LHCN-M2 (cell line): ENCODE measurements at regions not wholly inside any gene's neighbourhood (a gene's known extent, or its start where the extent isn't known, plus 50 kb on each side); places are given as distances from the start of the nearest gene placed in this dataset.
A peak's percentile ranks its signal among the peaks of the same experiment; 100 is the strongest.
"Not testable (repeated sequence)": the region's sequence is repeated elsewhere in the genome, so short reads cannot be mapped to it uniquely, and the experiment has no call there.

Source experiments
- DNase-seq: peaks from one replicate; pipeline ENCODE4 v3.0.0-alpha.2; 2012; ENCODE audit warnings: low read depth

DNA sequence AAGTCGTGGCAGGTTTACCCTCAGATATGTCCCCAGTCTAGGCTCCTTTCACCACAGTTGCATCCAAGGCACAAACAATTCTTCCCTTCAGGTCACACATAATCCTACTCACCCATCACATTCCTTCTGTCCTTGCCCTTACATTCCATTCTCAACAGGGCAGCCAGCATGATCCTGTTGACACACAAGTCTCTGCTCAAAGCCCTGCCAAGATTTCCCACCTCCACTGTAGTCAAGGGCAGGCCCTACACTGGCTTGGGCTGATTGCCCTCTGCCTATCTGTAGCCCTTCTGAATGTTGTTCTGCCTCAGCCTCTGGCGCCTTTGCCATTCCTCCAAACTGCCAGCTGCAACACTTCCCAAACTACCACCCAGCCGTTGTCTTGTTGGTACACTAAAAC is 187.9 kb upstream of the AKR1E2 start:
- DNase-seq, result no peak

DNA sequence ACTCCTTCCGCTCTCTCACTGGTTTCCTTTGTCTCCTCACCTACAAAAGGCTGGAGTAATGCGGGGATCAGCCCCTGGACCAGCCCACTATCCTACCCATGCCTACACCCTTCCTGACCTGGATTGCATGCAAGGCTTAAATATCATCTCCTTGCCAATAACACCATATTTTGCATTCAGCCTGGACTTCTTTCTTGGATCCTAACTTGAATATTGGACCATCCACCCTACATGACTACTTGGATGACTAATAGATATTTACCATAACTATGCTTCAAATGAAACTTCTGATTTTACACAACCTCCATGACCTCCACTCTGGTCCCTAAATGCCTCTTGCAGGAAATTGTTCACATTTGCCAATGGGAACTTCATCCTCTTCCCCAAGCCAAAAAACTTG is 188.3 kb upstream of the AKR1E2 start:
- no peak for DNase-seq

DNA sequence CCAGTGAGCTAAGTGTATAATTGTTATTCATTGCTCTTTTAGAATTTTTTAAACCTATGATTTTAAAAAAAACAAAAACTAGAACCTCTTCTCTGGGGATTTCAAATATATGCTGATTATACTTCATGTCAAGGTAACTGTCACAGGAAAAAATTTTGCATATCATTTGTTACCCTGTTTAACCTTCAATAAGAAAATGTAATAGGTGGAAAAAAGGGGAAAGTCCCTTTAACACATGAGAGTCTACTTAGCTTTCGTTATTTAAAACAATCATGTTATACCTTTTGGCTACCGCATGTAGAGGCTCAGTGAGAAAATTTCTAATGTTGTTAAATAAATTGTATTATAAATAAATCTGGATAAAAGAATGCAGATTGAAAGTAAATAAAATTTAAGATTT is 190.1 kb upstream of the AKR1E2 start:
- DNase-seq, result no peak

DNA sequence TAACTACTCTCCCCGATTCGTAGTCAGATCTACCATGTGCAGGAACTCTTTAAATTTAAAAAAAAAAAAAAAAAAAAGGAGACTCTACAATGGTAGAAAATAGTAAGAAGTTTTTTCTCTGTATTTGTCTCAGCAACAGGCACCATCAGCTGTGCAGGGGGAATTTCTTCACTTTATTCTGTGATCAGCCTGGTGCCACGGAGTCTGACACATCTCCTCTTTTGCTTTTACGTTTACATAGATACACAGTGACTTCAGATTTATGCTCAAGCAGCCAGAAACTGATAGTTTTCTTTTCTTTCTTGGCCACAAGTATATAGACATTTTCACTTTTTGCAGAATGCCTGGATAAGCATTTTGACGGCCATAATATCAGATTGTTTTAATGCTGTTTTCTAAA is 190.6 kb upstream of the AKR1E2 start:
- no peak for DNase-seq

DNA sequence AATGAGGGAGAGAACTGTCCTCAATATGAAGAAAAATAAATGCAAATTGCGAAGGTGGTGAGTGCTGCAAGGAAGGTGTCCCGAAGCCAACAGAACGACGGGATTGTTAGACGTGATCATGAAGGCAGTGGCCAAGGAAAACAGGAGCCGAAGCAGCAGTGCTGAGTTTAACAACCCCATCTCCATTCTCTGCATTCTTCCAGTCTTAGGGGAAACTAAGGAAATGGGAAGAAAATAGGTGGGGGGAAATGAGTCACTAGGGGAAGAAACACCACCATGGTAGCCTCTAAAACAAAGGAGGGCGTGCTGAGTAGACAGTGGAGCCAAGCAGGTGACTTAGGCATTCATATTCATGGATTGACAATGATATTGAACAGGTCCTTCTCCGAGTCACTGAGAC is 192.2 kb upstream of the AKR1E2 start:
- no peak for DNase-seq

DNA sequence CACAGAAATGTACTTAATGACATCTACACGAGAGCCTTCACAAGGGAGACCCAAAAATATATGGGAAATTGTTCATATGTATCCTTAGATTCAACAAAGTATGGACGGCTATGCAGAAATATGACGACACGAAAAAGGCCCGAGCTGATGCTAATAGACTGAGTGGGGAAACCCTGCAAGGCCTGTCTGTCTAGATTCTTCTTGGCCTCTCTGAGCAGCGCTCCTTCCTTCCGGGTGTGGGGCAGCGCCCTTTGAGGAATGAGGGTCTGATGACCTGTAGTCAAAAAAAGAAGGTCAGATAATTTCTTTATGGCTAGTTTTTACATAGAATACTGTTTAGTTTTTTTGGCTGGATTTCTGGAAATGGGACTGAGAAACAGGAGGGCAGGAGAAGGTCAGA is 192.8 kb upstream of the AKR1E2 start:
- DNase-seq, result no peak

DNA sequence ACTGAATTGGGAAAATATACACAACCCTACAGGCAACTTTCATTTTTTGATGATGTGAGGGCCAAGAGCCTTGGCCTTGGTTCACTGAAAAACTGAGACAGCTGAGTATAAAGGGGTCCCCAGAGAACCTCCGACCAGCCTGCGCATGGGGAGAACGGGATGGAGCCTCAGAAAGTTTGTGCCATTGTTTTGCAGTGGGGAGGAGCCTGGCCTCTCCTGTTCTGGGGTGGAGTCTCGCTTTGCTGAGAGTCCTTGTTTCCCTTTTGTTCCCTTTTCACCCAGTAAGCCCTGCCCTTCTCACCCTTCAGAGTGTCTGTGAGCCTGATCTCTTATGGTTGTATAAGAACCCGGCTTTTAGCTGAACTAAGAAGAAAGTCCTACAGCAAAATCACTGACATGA is 193.2 kb upstream of the AKR1E2 start:
- no peak for DNase-seq

DNA sequence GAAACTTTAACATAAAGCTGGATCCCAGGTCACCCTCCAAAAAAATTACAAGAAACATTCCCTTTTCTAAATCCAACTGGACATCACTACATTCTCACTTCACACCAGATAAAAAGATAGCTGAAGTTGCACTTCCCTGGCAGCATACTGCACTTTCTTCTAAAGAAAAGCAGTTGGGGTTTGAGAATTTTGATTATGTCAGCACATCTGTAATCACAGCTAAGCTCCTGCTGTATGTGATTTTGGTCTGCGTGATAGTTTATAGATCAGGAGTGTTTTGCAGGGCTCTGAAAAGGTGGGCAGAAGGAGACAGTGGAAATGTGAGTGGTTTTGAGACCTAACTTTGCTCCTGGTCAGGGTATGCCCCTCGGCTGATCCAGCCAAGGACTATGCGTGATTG is 199.1 kb upstream of the AKR1E2 start:
- no peak for DNase-seq

DNA sequence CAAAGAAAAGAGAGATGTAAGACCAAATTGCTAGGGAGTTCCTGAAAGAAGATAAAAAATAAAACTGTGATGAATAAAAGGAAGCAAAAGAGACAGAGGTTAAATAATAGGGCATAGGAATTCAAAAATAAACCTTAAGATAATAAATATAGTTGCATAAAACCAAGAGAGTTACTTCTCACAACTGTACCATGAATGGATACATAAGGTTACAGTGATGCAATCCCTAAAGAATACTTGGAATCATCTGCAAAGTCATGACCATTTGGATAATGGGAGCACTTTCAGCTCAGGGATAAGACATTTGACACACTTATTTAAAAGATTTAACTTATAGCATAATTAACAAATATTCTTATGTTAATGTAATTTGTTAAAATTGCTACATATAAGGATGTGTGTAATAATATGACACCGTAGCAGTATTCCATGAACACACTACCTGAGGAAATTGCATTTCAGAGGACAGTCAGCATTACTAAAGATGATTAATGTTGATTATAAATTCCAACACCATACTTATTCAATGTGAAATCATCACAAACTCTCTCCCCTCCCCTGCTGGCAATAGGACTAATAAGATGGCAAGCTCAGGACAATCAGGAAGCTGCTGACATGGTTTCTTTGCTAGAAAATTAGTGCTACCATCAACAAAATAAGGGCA is 202.1 kb upstream of the AKR1E2 start:
- DNase-seq, result peak; percentile 19

DNA sequence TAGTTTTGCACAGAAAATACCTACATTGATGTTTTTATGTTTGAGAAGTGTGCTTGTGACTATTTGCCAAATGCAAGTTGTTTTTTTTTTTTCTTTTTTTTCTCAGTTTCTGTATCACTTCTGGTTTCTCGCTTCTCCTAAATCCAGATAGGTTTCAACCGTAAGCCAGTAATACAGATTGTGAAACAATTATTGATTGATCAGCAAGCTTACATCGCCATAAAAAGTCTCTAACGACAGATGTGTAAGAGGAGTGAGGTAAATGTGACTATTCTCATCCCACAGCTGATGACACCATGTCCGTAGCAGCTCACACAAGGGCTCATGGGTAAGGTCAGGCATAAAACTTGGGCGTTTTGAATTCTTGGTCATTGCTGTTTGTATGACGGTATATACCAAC is 202.8 kb upstream of the AKR1E2 start:
- no peak for DNase-seq

DNA sequence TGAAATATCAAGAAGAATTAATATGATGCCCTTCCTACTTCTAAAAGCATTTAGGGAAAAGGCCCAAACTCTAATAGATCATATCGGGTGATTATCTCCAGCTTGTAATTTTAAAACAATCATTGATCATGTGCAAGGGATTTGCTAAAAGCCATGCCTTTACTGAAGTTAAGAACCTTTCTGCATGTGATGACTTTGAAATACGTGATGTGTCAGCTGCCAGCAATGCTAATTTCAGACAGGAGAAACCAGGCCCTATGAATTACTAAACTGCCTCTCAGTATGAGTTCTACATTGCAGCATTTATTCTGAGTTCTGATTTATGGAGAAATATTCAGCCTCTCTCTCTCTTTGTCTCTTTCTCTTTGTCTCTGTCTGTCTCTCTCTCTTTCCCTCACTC is 203.6 kb upstream of the AKR1E2 start:
- peak; percentile 35 for DNase-seq

DNA sequence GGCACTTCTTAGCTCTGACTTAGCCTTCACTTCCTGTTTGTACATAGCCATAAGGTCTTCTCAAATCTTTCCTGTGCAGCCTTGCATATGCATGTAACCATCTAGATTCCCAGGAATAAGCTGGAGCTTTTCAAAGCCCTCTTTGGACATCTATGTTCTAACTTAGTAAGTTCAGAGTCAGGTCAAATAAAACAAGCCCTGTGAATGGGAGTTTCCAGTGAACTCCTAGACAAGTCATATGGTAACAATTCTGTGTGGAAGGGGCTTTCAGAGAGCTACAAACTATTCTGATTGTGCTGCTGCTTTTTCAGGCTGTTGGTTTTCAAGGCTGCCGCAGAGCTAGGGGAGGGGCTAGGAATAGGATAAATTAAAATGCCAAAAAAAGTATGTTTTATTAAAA is 208.4 kb upstream of the AKR1E2 start:
- DNase-seq, result no peak

DNA sequence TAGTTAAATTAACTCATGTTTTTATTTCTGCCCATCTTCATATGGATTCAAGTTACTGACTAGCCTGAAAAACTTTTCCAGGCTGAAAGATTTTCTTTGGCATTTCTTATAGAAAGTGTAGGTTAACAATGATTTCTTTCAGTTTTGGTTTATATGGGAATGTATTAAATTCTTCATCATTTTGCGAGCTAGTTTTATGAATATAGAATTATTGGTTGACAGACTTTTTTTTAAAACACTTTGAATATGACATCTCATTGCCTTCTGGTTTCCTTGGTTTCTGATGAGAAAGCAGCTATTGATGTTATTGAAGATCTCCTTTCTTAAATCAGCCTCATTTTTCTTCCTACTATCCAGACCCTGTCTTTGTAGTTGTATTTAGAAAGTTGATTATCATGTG is 211.0 kb upstream of the AKR1E2 start:
- no peak for DNase-seq

DNA sequence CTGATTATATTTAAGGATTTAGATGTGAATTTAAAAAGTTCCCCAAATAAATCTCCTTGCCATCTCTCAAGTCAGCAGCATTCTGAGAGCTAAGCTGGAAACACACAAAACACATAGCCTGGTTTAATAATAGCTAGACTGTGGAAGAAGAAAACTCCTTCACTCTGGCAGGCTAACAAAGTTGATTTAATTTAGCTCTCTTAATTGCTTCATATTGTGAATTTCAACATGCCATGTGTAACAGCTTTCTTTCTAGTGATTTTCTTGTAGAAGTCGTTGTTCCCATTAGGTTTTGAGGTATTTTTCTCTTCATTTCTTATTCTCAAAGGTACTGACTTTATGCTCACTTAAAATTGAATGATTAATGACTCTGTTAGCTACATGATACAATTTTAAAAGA is 216.8 kb upstream of the AKR1E2 start:
- no peak for DNase-seq

DNA sequence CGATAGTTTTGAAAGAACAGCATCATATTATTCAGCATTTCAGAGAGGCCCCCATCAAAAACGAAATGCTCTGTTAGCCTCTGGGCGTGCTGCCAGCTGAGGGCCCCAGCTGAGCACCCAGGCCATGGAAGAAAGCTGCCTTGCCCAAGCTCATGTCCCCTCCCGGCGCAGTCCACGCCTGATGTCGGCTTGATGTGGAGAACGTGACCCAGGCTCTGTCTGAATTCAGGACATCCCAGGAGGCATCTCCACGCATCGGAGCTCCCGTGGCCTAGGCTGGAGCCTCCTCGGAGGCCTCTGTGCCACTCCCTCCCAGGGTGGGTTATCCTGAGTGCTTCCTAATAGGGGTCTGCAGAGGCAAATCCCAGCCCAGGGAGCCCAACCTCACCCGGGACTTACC is 218.3 kb upstream of the AKR1E2 start:
- no peak for DNase-seq

DNA sequence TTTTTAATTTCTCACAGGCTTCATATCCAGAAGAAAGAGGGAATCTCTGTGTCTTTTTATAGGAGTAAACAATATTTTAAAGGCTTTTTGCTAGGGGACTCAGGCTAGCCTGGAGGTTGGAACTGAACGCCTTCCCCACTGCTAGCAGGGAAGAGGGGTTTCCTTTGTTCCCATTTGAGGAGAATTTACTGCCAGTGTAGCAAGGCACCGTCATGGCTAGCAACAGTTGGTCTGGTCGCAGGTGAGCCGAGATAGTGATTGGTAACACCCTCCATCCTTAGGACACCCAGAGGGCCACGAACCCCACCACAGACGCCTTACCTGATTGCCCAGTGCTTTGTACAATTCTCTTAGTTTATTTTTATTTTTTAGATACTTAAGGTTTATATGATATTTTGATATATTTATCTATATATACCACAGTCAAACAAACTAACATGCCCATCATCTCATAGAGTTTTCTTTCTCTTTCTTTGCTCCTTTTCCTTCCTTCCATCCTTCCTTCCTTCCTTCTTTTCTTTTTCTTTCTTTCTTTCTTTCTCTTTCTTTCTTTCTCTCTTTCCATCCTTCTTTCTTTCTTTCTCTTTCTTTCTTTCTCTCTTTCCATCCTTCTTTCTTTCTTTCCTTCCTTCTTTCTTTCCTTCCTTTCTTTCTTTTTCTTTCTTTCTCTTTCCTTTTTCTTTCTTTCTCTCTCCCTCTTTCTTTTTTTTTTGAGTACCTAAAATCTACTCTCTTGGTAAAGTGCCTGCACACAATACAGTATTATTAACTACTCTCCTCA is 219.0 kb upstream of the AKR1E2 start:
- DNase-seq, result no peak

DNA sequence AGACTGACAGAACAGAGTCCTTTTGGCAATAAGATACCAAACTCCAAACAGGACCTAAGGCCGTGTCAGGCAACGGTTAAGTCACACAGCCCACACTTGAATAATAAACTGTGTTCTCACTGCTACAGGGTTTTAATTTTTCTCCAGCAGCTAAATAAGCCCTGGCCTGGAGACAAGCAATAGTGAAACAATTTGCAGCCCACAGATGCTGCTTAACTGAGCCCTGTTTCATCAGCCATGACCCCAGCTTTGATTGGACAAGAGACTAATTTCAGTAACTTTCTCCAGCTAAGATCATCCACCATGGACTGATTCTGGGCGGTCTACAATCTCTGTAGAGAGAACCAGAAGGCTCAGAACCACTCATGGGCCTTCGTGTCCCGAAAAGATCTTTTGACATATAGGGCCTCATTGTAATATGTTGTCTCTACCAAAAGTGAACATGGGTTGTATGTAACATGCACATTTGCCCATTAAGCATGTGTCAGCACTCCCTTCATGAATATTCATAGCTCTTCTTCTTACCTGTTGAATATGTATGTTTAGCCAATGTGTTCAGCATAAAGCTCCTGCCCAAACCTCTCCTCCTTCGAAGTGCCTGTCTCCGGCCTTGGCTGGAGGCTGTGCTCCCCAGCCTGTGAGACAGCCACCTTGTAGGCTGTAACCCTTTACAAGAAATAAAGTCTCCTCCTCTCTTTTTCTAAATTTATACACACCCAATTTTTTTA is 223.1 kb upstream of the AKR1E2 start:
- DNase-seq, result no peak

DNA sequence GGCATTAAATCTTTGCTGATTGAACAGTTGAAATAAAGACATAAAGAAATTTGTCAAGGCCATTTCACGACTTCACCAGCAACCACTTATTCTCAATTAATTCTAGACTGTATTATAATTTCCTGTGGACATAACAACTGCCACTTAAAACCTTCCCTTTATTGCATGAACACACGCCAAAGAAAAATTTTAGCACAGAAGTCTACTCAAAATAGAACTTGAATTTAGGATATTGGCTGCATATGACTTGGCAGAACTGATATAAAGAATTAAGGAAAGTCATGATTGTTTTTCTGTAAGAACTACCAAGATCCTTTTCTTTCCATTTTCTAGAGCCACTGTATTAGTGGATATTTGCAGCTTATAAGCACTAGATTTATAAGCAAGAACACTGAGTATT is 226.5 kb upstream of the AKR1E2 start:
- DNase-seq, result no peak

DNA sequence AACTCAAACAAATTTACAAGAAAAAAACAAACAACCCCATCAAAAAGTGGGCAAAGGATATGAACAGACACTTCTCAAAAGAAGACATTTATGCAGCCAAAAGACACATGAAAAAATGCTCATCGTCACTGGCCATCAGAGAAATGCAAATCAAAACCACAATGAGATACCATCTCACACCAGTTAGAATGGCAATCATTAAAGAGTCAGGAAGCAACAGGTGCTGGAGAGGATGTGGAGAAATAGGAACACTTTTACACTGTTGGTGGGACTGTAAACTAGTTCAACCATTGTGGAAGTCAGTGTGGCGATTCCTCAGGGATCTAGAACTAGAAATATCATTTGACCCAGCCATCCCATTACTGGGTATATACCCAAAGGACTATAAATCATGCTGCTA is 228.1 kb upstream of the AKR1E2 start:
- not testable (repeated sequence) for DNase-seq

DNA sequence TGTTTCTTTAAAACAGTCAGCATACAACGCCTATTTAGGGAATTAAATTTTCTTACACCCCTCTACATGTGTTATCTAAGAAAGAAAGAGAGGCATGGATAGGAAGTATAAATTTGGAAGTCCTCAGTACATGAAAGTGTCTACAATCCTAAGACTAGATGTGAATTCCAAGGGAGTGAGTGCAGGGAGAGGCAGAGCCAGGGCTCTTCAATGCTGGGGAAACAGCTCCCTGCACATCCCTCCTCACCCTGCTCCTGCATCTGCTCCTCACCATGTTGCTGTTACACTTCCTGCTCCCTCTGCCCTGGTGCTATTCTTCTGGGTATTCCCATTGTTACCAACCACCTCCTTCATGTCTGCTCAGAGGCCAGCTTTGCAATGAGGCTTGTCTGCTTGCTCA is 229.1 kb upstream of the AKR1E2 start:
- no peak for DNase-seq

DNA sequence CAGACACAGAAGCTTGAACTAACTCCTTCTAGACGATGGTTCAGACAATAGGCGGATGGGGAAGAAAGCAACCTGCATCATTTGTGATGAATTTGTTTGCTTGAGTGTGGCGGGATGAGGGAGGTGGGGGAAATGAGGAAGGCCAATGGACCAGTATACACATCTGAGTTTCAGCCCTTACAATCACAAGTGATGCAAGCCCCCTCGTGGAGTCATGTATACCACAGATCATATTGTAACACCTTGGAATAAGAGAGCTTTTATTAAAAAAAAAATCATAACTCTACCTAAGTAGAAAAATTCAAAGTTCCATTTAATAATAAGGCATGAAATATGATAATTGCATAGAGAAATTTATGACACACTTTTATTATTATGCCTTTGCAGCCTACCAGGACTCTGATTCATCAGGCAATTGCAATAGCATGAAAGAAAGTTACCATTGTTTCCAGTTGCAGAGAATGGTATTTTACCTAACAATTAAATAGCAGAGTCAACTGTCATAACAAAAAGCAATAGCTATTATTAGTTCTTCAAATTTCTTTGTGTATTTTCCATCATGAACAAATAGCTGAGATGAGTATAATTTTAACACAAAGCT is 230.2 kb upstream of the AKR1E2 start:
- DNase-seq, result peak; percentile 59

DNA sequence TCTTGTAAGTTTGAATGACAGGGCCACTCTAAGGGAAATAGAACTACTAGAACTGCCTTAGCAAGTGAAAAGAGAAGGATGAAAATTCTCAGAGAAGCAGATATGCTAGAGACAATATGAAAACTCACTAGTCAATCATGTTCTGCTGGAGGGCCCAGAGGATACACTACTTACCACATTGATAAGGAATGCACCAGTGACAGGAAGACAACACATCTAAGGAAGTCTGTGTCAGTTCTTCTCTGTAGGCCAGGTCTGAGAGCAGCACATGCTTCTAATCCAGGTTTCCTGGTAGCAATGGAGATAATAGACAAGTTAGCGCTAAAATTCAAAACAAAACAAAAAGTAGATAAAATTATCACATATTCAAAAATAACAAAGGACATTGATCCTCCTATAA is 235.2 kb upstream of the AKR1E2 start:
- DNase-seq, result no peak

DNA sequence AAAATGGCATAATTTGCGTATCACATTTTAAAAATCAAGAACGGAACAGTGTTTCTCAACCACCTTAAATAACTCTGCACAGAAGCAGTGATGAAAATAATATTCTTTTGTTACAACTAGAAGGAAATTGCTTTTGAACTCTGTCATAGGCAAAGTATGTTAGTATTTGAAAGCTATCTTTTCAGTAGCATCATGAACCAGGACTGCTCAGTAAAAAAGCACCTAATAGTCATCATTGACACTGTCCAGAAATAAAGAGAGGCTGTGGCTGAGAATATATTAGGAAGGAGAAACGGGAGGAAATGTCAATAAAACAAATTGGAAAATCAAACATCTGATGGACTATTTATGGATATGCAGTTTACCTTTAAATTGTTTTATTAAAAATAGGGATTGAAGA is 237.2 kb upstream of the AKR1E2 start:
- DNase-seq, result no peak
